ENCODE measurements at regions not wholly inside any gene's neighbourhood (a gene's known extent, or its start where the extent isn't known, plus 50 kb on each side); places are given as distances from the start of the nearest gene placed in this dataset.

DNA sequence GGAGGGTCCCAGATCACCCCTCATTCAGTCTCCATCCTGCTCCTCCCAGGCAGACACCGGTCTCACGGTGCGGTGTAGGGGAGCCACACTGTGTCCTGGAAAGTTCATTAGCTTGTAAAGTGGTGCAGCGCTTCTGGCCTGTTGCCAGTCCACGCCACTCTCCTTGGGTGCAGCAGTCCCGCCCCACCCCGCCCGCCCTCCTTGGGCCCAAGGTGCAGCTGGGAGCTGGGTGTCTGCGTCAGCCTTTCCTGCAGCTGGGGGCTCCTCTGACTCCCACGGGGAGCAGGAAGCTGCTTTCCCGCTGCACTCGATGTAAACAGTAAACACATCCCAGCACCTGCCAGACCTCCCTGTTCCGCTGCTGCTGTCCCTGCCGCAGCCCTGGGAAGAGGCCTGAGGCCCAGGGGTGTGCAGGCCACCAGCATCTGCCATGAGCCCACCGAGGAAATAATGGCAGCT is 53.8 kb upstream of the ASB18 start:
- no peak for DNase-seq

- no peak for DNase-seq
Measured at GRCh38 chr2:236318401-236318800, 54.2 kb upstream of the ASB18 start.

DNA sequence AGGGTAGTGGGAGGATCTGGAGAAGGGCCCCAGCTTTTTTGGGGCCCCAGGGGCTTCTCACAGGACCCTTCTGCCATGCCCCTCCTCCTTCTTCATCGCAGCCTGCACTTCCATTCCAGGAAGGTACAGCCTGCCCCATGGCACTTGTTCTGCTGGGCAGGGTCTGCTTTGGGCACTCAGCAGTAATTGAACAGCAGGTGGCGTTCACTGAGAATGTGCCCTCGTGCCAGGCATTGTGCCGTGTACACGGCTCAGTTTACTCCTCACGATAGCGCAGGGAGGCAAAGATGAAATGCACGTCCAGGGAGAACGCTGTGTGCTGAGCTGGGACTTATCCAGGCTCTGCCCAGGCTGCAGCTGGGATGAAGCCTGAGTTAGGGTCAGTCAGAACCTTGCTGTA is 54.8 kb upstream of the ASB18 start:
- no peak for DNase-seq

GRCh38 chr2:236321415-236321814 is 57.2 kb upstream of the ASB18 start:
- no peak for DNase-seq

DNA sequence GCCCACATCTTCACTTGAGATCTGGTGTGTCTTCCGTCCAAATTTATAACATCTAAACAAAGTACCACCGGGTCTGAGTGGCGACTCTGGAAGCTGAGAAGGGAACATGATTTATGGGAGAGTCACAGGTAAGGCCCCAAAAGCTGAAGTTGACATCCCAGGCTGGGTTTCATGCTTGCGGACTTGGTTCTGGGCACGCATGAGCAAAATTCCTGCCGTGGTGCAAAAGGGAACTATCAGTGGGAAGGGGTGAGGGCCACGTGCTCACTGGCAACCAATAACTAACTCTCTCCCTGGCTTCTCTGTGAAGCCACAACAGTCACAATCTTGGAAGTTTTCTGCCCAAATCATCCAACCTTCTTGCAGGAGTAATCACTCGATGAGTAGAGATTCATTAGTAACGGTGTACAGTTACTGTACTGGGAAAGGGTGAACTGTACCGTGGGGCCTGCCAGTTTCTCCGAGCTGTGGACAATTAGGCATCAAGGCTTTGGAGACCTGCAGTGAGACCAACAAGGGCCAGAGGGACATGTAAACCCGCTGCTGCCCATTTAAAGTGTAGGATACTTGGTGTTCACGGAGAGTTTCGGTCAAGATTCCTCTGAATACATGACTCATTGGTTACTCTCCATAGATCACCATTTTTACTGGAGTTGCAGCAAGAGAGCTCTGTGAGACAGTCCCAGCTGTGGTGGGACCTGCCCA is 69.4 kb upstream of the ASB18 start:
- DNase-seq, result no peak

DNA sequence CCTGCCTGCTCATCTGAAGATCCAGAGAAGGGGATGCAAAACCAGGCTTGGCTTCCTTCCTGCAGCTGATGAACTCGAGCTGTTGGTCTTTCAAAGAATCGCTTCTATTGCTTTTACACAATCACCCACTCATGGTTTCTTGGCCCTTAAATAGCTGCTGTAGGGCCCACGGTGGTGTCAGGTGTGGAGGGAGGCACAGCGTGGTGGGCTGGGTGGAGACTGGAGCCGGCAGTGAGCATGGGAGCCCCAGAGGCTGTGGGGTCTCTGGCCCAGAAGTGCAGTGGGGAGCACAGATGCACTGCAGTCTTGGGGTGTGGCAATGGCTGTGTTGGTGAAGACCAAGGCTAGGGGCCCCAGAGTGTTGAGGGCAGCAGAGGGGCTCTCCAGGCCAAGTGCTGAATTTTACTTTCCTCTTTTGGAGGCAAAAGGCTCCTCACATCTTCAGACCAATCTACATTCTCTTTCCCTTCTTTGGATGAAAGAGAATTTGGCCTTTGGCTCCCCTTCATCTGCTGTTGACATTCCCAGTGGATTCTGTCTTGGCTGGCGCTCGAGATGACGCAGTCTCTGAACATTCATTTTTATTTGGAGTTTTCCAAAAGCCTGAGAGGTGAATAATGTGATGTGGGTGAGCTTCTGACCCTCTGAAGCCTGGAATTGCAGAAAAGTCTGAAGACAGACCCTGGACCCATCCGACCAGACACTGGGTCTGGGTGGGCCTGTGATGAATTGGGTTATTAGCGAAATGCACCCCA is 70.1 kb upstream of the ASB18 start:
- no peak for DNase-seq

DNA sequence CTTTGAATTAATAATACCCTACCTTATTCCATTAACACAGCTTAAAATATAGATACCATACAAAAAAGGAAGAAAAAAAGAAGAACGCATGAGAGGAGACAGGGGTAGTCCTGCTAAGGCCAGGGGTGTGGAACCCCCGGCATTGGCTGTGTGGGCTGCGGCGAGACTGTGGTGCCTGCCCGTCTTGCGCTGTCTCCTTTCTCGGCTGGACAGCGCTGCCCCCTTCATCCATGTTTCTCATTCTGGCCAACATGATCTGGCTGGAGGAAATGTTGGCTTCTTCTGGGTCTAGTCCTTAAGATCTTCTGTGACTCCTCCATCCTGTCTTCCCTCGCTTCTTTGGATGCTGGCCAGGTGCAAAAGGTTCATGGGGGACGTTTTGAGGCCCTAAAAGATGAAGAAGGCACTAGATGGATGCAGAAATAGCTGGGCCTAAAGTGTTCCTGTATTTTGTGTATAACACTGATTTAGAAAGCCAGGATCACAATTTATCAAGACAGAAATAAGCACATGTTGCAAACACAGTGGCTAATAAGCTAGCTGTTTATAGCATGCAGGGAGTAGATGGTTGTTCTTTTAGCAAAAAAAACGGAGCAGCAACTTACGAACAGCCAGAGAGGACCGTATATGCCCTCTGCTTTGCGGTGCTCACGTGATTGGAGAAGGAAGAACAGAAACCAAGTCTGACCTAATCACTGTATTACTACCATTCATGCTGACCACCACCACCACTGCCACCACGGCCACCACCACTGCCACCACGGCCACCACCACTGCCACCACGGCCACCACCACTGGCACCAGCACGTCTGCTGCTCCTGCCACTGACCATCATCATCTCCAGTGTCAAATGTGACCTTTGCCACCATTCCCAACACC is 71.7 kb upstream of the ASB18 start:
- DNase-seq, result no peak

- DNase-seq, result no peak
Measured at GRCh38 chr2:236336575-236337464, 72.6 kb upstream of the ASB18 start.

GRCh38 chr2:236337465-236338325 is 73.5 kb upstream of the ASB18 start:
- no peak for DNase-seq

DNA sequence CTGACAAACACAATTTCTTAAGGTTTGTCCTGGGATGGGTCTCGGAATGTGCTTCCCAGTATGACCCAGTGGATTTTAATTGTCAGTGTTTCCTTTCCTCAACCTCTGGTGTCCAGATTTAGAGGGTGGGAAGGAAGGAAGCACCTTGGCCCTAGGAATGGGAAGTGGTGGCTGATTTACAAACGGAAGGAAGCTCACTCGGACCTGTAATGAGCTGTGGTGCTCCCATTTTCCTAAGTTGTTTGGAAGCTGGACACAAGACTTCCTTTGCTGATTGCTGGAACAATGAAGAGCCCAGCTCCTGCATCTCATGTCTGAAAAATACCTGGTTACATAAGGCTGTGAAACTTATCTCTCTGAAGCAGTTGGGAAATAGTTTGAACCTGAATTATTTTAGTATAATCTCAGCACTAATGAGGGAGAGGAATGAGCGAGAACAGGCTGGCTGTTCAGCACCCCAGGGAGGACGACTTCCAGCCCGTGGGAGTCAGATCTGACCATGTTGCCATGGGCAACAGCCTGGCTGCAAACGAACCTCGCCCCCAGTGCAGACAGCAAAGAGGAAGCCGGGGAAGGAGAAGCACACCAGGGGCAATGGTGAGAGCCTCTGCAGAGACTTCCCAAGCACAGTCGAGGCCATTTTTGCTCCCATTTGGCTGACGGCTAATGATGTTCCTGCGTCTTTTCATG is 74.4 kb upstream of the ASB18 start:
- no peak for DNase-seq

- no peak for DNase-seq
Measured at GRCh38 chr2:236340251-236340650, 76.0 kb upstream of the ASB18 start.

DNA sequence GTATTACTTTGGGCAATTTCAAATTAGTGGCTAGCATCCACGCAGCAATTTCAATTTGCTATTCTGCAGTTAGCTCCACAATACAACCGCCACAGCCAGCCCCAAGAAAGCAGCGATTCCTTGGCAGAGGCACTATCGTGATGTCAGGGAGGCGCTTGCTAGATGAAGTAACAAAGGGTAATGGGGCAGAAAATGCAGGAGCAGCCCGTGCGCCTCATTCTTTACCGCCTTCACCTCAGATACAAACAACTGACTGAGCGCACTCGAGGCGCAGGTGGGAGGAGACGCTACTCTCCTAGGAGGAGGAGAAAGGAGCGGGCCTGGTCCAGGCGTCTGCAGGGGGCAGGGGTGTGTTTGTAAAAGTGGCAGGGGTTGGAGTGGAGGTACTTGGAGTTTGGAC is 76.9 kb upstream of the ASB18 start:
- DNase-seq, result no peak

GRCh38 chr2:236341721-236342120 is 77.5 kb upstream of the ASB18 start:
- no peak for DNase-seq

DNA sequence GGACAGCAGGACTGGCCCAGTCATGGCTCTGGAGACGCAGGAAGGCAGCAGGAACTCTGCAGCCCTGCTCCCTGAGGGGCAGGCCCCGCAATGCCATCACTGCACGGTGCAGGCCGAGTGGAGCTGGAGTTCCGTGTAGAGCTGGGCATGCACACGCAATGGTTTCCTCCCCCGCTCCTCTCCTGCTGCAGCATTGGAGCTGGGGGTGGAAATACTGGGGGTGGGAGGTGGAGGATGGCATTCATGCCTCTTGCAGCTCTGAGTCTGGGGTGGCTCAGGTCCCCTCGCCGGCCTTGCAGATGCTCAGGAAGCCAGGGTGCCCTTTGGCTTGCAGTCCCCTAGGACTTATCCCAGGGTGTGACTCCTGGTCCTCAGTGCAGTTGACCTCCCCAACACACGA is 78.3 kb upstream of the ASB18 start:
- no peak for DNase-seq

DNA sequence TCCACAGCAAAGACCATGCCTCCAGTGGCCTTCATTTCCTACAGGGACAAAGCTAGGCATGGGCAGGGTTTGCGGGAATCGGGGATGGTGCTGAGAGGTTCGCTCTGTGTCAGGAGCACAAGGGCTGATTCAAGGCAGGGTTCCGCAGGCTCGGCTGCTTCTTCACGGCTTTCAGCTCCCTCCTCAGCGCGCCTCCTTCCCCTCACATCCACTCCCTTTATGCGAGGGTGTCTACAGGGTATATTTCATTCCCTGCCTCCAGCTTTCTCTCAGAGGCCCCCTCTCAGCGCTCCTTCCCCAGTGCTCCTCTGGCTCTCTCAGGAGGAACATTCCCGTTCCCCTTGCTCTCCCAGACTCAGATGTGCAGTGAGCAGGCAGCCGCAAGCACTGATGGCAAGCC is 78.7 kb upstream of the ASB18 start:
- DNase-seq, result no peak

GRCh38 chr2:236343400-236344161 is 79.4 kb upstream of the ASB18 start:
- peak; percentile 69 for DNase-seq

GRCh38 chr2:236344446-236344845 is 80.2 kb upstream of the ASB18 start:
- DNase-seq, result no peak

GRCh38 chr2:236345081-236345714 is 81.0 kb upstream of the ASB18 start:
- DNase-seq, result no peak

- no peak for DNase-seq
Measured at GRCh38 chr2:236346366-236346765, 82.2 kb upstream of the ASB18 start.

GRCh38 chr2:236348279-236348678 is 84.1 kb upstream of the ASB18 start:
- no peak for DNase-seq

Data from CD4-positive, alpha-beta T cell treated with Interleukin-10 for 1 hour (primary cell).